GM12891 (cell line): ENCODE measurements at regions not wholly inside any gene's neighbourhood (a gene's known extent, or its start where the extent isn't known, plus 50 kb on each side); places are given as distances from the start of the nearest gene placed in this dataset.
"Not testable (repeated sequence)": the region's sequence is repeated elsewhere in the genome, so short reads cannot be mapped to it uniquely, and the experiment has no call there.

ENCODE experiments used
- DNase-seq: peaks from one replicate; pipeline ENCODE4 v3.0.0; 2011; ENCODE audit warnings: low spot score; ENCODE audit not compliant: insufficient read length
- FAIRE-seq: peaks from 2 replicates; lab custom pipeline; 2011; peaks lifted over from hg19 to GRCh38; lab: Jason Lieb, UNC
- PAX5 ChIP-seq: IDR thresholded peaks from 2 replicates; pipeline ENCODE4 v1.6.1; 2011; ENCODE audit warnings: low read length, moderate library complexity, mild to moderate bottlenecking; ENCODE audit not compliant: insufficient read depth, severe bottlenecking
- POLR2A ChIP-seq: IDR thresholded peaks from 2 replicates; pipeline ENCODE4 v1.6.1; 2011; ENCODE audit warnings: low read depth, low read length, control low read depth
- POLR2AphosphoS5 ChIP-seq: IDR thresholded peaks from 2 replicates; pipeline ENCODE4 v1.6.1; 2011; ENCODE audit warnings: low read depth, low read length, control low read depth
- POU2F2 ChIP-seq: IDR thresholded peaks from 2 replicates; pipeline ENCODE4 v1.6.1; 2011; ENCODE audit warnings: low read depth, mild to moderate bottlenecking, control low read depth, low read length, moderate library complexity
- SPI1 ChIP-seq: IDR thresholded peaks from 2 replicates; pipeline ENCODE4 v1.6.1; 2011; ENCODE audit warnings: low read depth, low read length, control low read depth
- TAF1 ChIP-seq: IDR thresholded peaks from 2 replicates; pipeline ENCODE4 v1.6.1; 2011; ENCODE audit warnings: low read depth, low read length, control low read depth

GRCh38 chr6:100212131-100212530 lies 218.1 kb upstream of the MCHR2 start:
- DNase-seq = no peak
- TF ChIP-seq POLR2A (no peak), POU2F2 (no peak), TAF1 (no peak), POLR2AphosphoS5 (no peak), SPI1 (no peak), PAX5 (no peak)
- FAIRE-seq = no peak

DNA sequence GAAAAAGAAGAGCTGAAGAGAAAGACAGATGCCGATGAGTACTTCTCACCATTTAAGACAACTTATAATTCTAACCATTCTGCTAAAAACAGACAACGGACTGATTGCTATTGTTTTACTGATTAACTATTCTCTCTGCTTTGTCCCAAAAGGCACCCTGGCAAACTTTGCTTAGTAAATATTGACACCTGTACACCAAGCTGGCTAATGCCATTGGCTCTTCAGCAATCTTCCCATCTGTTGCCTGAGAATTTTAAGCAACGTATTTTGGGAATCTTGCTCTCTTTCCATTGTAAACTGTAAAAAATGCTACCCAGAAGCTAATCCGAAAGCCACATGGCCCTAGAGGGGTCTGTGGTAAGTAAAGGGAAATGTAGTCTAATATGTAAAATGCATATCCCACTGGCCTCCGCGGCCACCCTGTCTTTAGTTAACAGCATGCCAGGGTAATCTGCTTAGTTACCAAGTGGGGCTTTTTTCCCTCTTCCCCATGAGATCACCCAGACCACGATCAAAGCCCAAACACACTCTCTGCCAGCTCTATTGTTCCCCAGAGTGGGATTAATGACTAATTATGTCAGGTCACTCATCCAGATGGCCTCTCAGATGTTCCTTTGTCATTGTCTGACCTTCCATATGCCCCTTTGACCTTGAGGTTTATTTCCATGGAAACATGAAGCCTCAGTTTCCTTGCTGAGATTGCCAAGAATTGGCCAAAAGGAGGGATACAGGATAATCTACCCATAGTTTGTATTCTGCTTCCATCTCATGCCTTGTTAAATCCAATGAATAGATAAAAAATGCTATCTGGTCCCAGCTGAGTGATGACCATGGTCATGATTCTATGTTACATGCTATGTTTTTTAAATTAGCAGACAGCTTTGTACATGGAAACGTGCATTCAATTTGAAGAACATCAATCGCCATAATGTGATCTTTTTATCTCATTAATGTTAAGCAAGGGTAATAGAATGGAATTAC lies 216.4 kb upstream of the MCHR2 start:
- no peak for TF ChIP-seq TAF1
- TF ChIP-seq PAX5 = no peak
- TF ChIP-seq SPI1 = no peak
- no peak for TF ChIP-seq POLR2AphosphoS5
- FAIRE-seq (no peak), DNase-seq (no peak)

DNA sequence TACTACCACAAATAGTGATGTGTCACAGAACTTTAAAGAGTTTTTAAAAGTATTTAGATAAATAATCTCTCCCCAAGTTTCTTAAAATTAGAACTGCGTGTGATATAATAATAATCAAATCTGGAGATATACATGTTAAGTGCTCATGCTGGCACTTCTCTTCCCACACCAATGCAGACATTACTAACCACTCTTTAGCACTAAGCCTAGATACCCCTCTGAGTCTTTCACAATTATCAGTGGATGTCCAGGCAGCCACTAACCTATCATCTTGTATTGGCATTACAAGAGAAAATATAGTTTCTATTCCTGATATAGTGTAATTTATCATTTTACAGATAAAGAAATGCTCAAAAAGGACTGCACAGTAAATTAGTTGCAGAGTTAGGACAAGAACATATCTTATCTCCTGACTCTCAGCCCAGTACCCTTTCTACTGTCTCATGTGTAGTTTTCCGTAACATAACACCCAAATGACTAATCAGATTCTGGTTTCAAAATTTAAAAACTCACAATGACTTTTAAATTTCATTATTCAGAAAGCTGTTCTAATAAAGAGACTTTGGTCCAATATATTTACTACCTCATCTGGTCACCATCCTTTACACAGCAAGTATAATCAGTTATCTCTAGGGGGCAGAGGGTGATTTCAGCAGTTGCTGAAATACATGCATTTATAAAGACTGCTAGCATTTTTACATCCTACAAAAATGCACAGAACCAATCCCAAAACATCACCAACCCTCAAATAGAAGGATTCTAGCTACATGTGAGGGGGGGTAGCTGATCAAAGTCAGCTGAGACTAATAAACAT lies 215.5 kb upstream of the MCHR2 start:
- FAIRE-seq (no peak), DNase-seq (no peak)
- TF ChIP-seq POLR2AphosphoS5 = no peak
- no peak for TF ChIP-seq PAX5

GRCh38 chr6:100203400-100203799 lies 209.4 kb upstream of the MCHR2 start:
- FAIRE-seq (no peak), DNase-seq (no peak)
- TF ChIP-seq PAX5 (no peak), TAF1 (no peak), POU2F2 (no peak), POLR2AphosphoS5 (no peak), POLR2A (no peak), SPI1 (no peak)

GRCh38 chr6:100202417-100203194 lies 208.6 kb upstream of the MCHR2 start:
- FAIRE-seq (no peak), DNase-seq (no peak)
- no peak for TF ChIP-seq TAF1
- TF ChIP-seq SPI1 = no peak
- TF ChIP-seq POLR2A = no peak
- TF ChIP-seq POLR2AphosphoS5 = no peak
- TF ChIP-seq POU2F2 = no peak

DNA sequence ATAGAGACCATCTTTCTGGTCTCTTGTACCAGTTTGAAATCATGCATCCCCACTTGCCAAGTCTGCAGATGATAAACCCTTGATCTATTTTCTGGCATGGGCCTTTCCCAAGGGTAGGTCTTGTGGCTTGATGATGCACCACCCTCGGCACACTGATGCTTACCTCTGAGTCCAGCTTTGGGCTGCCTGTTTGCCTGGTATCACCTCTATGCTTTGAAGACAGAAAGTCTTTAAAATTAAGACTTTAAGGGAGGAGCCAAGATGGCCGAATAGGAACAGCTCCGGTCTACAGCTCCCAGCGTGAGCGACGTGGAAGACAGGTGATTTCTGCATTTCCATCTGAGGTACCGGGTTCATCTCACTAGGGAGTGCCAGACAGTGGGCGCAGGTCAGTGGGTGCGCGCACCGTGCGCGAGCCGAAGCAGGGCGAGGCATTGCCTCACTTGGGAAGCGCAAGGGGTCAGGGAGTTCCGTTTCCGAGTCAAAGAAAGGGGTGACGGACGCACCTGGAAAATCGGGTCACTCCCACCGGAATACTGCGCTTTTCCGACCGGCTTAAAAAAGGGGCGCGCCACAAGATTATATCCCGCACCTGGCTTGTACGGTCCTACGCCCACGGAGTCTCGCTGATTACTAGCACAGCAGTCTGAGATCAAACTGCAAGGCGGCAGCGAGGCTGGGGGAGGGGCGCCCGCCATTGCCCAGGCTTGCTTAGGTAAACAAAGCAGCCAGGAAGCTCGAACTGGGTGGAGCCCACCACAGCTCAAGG lies 202.4 kb upstream of the MCHR2 start:
- not testable (repeated sequence) for FAIRE-seq, DNase-seq

DNA sequence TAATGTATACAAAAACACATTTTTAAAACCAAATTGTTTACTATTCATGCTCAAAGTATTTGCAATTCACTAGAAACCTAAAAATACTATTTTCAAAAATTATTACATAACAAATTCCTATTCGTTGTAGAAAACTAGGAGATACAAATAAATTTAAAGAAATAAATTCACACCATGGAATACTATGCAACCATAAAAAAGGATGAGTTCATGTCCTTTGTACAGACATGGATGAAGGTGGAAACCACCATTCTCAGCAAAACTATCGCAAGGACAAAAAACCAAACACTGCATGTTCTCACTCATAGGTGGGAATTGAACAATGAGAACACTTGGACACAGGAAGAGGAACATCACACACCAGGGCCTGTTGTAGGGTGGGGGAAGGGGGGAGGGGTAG lies 201.2 kb upstream of the MCHR2 start:
- not testable (repeated sequence) for FAIRE-seq, DNase-seq

DNA sequence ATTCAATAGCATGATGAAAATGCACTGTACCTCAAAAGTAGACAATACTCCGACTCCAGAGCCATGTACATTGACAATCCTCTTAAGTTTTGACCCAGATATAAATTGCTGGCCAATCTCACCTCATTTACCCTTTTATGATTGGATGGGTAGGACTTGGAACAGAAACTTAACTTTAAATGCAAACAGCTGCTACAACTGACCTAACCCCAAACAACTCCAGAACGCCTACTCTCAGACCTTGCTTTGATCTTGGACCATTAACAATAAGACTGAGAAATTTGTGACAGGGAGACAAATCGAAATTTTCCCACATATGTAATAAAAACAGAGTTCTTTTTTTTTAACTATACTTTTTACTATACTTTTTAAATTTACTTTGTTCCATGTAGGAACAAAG lies 200.5 kb upstream of the MCHR2 start:
- TF ChIP-seq TAF1 (no peak), POU2F2 (no peak), POLR2AphosphoS5 (no peak), PAX5 (no peak), POLR2A (no peak), SPI1 (no peak)
- DNase-seq (no peak), FAIRE-seq (no peak)

- FAIRE-seq (no peak), DNase-seq (no peak)
- TF ChIP-seq POLR2AphosphoS5 (no peak), POU2F2 (no peak), TAF1 (no peak), PAX5 (no peak), POLR2A (no peak), SPI1 (no peak)
Observed at GRCh38 chr6:100188754-100189153, 194.7 kb upstream of the MCHR2 start.
